SU-DHL-6 (cell line): ENCODE measurements at regions not wholly inside any gene's neighbourhood (a gene's known extent, or its start where the extent isn't known, plus 50 kb on each side); places are given as distances from the start of the nearest gene placed in this dataset.

Experiments used
- H2AFZ ChIP-seq: fragments of 200-600 bp; sonication (generic); 2 replicates; pipeline ENCODE4 v1.6.1; 2014; ENCODE audit warnings: low read depth, mild to moderate bottlenecking, moderate library complexity, mixed read lengths, antibody characterized with exemption, low read length; ENCODE audit not compliant: severe bottlenecking
- H3F3A ChIP-seq: fragments of 200-600 bp; shearing (Covaris generic); 2 replicates; pipeline ENCODE4 v1.6.0; 2016; ENCODE audit warnings: antibody characterized with exemption, mild to moderate bottlenecking; ENCODE audit not compliant: insufficient read depth
- H3K27ac ChIP-seq: fragments of 200-600 bp; sonication (generic); 2 replicates; pipeline ENCODE4 v1.5.1; 2016; ENCODE audit warnings: low read depth, mild to moderate bottlenecking, low read length, moderate library complexity, mixed read lengths
- H3K27me3 ChIP-seq: fragments of 200-600 bp; sonication (generic), shearing (Covaris generic); 2 replicates; pipeline ENCODE4 v1.6.0; 2014; ENCODE audit warnings: mild to moderate bottlenecking, low read length
- H3K36me3 ChIP-seq: fragments of 200-600 bp; sonication (generic); 2 replicates; pipeline ENCODE4 v1.6.1; 2014; ENCODE audit warnings: mild to moderate bottlenecking, low read length, mixed read lengths
- H3K4me2 ChIP-seq: fragments of 300-600, 200-600 bp; shearing (Covaris generic), sonication (generic); 2 replicates; pipeline ENCODE4 v1.6.0; 2014; ENCODE audit warnings: low read length, low read depth, mild to moderate bottlenecking; ENCODE audit not compliant: poor library complexity, severe bottlenecking
- H3K4me3 ChIP-seq: fragments of 200-600 bp; sonication (generic); 2 replicates; pipeline ENCODE4 v1.5.1; 2014; ENCODE audit warnings: antibody characterized with exemption, low read length, mild to moderate bottlenecking, mixed read lengths; ENCODE audit not compliant: insufficient read depth, poor library complexity, severe bottlenecking
- H3K79me2 ChIP-seq: fragments of 200-600 bp; sonication (generic); 2 replicates; pipeline ENCODE4 v1.6.1; 2014; ENCODE audit warnings: mild to moderate bottlenecking, low read length, moderate library complexity; ENCODE audit not compliant: insufficient read depth
- H3K9ac ChIP-seq: fragments of 200-600 bp; sonication (generic); 2 replicates; pipeline ENCODE4 v1.7.0; 2014; ENCODE audit warnings: mild to moderate bottlenecking, low read length
- H3K9me2 ChIP-seq: fragments of 200-600 bp; sonication (generic); replicated peaks from 2 replicates; pipeline ENCODE4 v1.6.1; 2014; ENCODE audit warnings: low read length; ENCODE audit not compliant: insufficient read depth
- H3K9me3 ChIP-seq: fragments of 200-600 bp; sonication (generic); 2 replicates; pipeline ENCODE4 v1.6.1; 2014; ENCODE audit warnings: low read length, mixed read lengths; ENCODE audit not compliant: insufficient read depth
- H4K20me1 ChIP-seq: fragments of 200-600 bp; sonication (generic); 2 replicates; pipeline ENCODE4 v1.6.1; 2014; ENCODE audit warnings: low read depth, mild to moderate bottlenecking, antibody characterized with exemption, low read length, moderate library complexity, mixed read lengths
- EZH2phosphoT487 ChIP-seq: fragments of 200-600 bp; sonication (generic), shearing (Covaris generic); conservative IDR thresholded peaks from 2 replicates; pipeline ENCODE4 v1.6.1; 2018; ENCODE audit warnings: mild to moderate bottlenecking, antibody characterized with exemption, low read length, moderate library complexity, mixed read lengths
- TF ChIP-seq, protein P1 (sequence below): fragments of 200-600 bp; sonication (generic); IDR thresholded peaks from one replicate; pipeline ENCODE4 v1.5.1; 2017; ENCODE audit warnings: antibody characterized with exemption, mild to moderate bottlenecking, low read length, moderate library complexity; ENCODE audit not compliant: insufficient read depth, poor library complexity, severe bottlenecking

DNA sequence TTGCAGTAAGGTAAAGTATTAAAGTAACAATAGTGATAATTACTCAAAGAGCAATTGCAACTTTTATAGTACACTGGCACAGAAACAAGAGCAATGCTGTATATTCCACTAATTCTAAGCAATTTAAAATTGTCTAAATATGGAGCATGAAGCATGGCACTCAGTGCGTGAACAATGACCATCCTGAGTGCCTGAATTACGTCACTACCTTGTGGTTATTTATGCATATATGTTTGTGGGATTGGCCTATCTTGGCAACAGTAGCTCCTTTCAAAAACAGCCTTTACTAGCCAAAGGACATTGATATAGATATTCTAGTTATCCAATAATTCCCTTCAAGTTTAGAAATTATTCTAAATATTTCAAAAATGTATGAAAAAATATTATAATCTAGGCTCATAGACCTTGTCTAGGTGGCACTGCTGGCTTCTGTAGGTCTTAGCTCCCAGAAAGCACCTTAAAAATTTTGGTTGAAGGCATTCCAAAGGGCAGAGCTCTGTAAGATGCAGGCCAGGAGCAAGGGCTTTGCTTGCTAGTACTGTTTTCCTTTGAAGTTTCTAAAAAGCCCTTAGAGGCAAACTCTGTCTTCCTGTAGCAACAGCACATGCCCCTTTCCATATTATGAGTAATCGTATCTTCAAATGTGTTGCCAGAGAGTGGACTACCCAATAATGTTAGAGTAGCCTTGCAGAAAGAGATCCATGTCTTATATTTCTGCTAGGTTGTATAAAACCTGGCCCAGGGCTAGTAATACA, 719.3 kb downstream of the NR2F1-AS1 start:
- Histone ChIP-seq H3K27ac (no peak overlapping the region), H3K79me2 (no peaks in the 10 kb centered on the region), H3K4me3 (no peak overlapping the region), H3K9ac (no peak overlapping the region), H4K20me1 (no peaks in the 10 kb centered on the region), H3K9me3 (no peaks in the 10 kb centered on the region), H3K27me3 (no peaks in the 10 kb centered on the region), H3K4me2 (no peak overlapping the region), H3K36me3 (no peaks in the 10 kb centered on the region), H3K9me2 (no peaks in the 10 kb centered on the region), H2AFZ (no peak overlapping the region), H3F3A (no peaks in the 10 kb centered on the region)
- no peak for TF ChIP-seq EZH2phosphoT487
- TF ChIP-seq, protein P1, sequence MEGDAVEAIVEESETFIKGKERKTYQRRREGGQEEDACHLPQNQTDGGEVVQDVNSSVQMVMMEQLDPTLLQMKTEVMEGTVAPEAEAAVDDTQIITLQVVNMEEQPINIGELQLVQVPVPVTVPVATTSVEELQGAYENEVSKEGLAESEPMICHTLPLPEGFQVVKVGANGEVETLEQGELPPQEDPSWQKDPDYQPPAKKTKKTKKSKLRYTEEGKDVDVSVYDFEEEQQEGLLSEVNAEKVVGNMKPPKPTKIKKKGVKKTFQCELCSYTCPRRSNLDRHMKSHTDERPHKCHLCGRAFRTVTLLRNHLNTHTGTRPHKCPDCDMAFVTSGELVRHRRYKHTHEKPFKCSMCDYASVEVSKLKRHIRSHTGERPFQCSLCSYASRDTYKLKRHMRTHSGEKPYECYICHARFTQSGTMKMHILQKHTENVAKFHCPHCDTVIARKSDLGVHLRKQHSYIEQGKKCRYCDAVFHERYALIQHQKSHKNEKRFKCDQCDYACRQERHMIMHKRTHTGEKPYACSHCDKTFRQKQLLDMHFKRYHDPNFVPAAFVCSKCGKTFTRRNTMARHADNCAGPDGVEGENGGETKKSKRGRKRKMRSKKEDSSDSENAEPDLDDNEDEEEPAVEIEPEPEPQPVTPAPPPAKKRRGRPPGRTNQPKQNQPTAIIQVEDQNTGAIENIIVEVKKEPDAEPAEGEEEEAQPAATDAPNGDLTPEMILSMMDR = no peak

DNA sequence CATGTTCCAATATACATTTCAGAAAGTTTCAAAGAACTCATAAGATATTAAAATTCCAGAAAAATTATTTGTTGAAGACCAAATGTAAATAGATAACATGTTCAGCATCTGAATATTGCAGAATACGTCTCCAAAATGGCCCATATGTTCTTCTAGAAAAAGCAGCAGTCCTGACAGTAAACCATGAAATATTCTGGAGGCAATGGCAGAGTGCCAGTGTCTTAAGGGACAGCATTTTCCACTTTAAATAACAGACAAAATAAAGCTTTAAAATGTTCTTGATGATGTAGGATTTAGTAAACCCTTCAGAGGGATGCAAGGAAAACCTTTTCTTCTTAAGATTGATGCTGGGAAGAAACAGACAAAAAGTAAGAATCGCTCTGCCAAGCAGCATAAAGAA, 721.0 kb downstream of the NR2F1-AS1 start:
- Histone ChIP-seq H3K9ac (no peak overlapping the region), H3K27me3 (no peaks in the 10 kb centered on the region), H3K4me2 (no peak overlapping the region), H3K27ac (no peak overlapping the region), H3F3A (no peaks in the 10 kb centered on the region), H4K20me1 (no peaks in the 10 kb centered on the region), H2AFZ (no peak overlapping the region), H3K36me3 (no peaks in the 10 kb centered on the region), H3K4me3 (no peak overlapping the region), H3K79me2 (no peaks in the 10 kb centered on the region), H3K9me3 (no peaks in the 10 kb centered on the region), H3K9me2 (no peaks in the 10 kb centered on the region)
- TF ChIP-seq, protein P1 = no peak
- no peak for TF ChIP-seq EZH2phosphoT487

DNA sequence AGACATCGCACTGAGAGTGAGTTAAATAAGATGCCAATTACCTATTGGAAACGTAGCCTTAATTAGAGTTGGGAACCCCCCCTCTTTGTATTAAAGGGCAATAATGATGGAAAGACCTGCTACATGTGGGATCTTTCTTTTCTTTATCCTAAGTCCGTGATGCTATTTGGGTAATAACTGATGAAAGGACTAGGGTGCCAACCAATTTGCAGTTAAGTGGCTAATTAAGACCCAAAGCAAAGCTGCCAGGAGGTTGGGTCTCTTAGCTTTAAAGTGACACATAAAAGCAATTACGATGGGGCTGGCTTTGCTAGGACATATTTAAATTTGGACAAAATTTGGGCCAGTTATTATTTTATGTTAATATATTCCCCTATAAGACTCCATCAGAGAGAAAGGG, 728.8 kb downstream of the NR2F1-AS1 start:
- Histone ChIP-seq H3K27ac (no peak overlapping the region), H3K4me3 (no peak overlapping the region), H3K9me3 (no peaks in the 10 kb centered on the region), H2AFZ (no peak overlapping the region), H3K9ac (no peak overlapping the region), H3K9me2 (no peaks in the 10 kb centered on the region), H3K27me3 (no peaks in the 10 kb centered on the region), H3K79me2 (no peaks in the 10 kb centered on the region), H3K36me3 (no peaks in the 10 kb centered on the region), H3F3A (no peaks in the 10 kb centered on the region), H4K20me1 (no peaks in the 10 kb centered on the region), H3K4me2 (no peak overlapping the region)
- TF ChIP-seq, protein P1 = no peak
- no peak for TF ChIP-seq EZH2phosphoT487
